Vagina (tissue), 2 donors: ENCODE measurements at regions not wholly inside any gene's neighbourhood (a gene's known extent, or its start where the extent isn't known, plus 50 kb on each side); places are given as distances from the start of the nearest gene placed in this dataset.
"Not testable (repeated sequence)": the region's sequence is repeated elsewhere in the genome, so short reads cannot be mapped to it uniquely, and the experiment has no call there.

Source experiments
- DNase-seq, 2 donors: peaks; one replicate each; pipeline ENCODE4 v3.0.0-alpha.2; 2017; ENCODE audit errors: extremely low spot score in 2 of 2
- H3K27ac ChIP-seq: fragments of 200-600 bp; sonication (generic); one replicate; pipeline ENCODE4 v1.5.1; 2019
- H3K27me3 ChIP-seq: fragments of 200-600 bp; sonication (generic); one replicate; pipeline ENCODE4 v1.5.1; 2019
- H3K36me3 ChIP-seq, 2 donors: fragments of 200-600 bp; sonication (generic); one replicate each; pipeline ENCODE4 v1.5.1; 2017 to 2019
- H3K4me1 ChIP-seq: fragments of 200-600 bp; sonication (generic); one replicate; pipeline ENCODE4 v1.5.1; 2019
- H3K4me3 ChIP-seq, 2 donors: fragments of 200-600 bp; sonication (generic); 1 replicate in 1 of 2; 2 replicates in 1 of 2; pipeline ENCODE4 v1.5.1; 2016 to 2019
- H3K9me3 ChIP-seq: fragments of 200-600 bp; sonication (generic); one replicate; pipeline ENCODE4 v1.5.1; 2019
- CTCF ChIP-seq, 3 experiments: fragments of 450-650 bp in 2 of 3; fragments of 200-600 bp in 1 of 3; sonication (generic) in 1 of 3; IDR thresholded peaks; one replicate each; pipeline ENCODE4 v1.5.1; 2017 to 2019; ENCODE audit warnings: antibody characterized with exemption in 3 of 3, mild to moderate bottlenecking in 2 of 3, moderate library complexity in 2 of 3
- POLR2A ChIP-seq, 2 donors: fragments of 450-650 bp; IDR thresholded peaks; one replicate each; pipeline ENCODE4 v1.6.1; 2017; ENCODE audit warnings: antibody characterized with exemption in 2 of 2, mild to moderate bottlenecking in 2 of 2, moderate library complexity in 2 of 2
- POLR2AphosphoS5 ChIP-seq, 2 donors: sonication (generic); formaldehyde crosslinking; IDR thresholded peaks; one replicate each; pipeline ENCODE4 v1.9.0; 2017; ENCODE audit warnings: antibody characterized with exemption in 2 of 2, mild to moderate bottlenecking in 2 of 2, low read depth in 1 of 2; ENCODE audit not compliant: insufficient read depth in 1 of 2
- intact Hi-C: fragments of 100-400 bp; cut with DNase I; formaldehyde crosslinking; loops from one replicate; pipeline ENCODE4 v1.15.1; 2023

GRCh38 chr9:102714184-102714583 lies 280.9 kb upstream of the CYLC2 start:
- H3K4me1 ChIP-seq = no peaks in the 10 kb centered on the region
- TF ChIP-seq POLR2A (IDR thresholded peaks at IDR 0.05) (no peak), POLR2AphosphoS5 (IDR thresholded peaks at IDR 0.05; ENCODE audit: insufficient read depth in 1 of 2, low read depth in 1 of 2) (no peak)
- H3K27ac ChIP-seq = no peak overlapping the region
- DNase-seq = no peak
- H3K27me3 ChIP-seq = no peaks in the 10 kb centered on the region
- H3K4me3 ChIP-seq = no peak overlapping the region
- intact Hi-C loops = no loop called here
- H3K9me3 ChIP-seq = no peaks in the 10 kb centered on the region
- no peaks in the 10 kb centered on the region for H3K36me3 ChIP-seq

- H3K4me1 ChIP-seq, H3K9me3 ChIP-seq, H3K36me3 ChIP-seq, H3K27me3 ChIP-seq, intact Hi-C loops, H3K4me3 ChIP-seq, H3K27ac ChIP-seq, DNase-seq: not testable (repeated sequence)
Observed at GRCh38 chr9:102712910-102713309, 282.2 kb upstream of the CYLC2 start.

GRCh38 chr9:102700936-102701335 lies 294.2 kb upstream of the CYLC2 start:
- Histone ChIP-seq H3K36me3 (no peaks in the 10 kb centered on the region), H3K27ac (no peak overlapping the region), H3K27me3 (no peaks in the 10 kb centered on the region), H3K4me3 (no peak overlapping the region), H3K4me1 (no peaks in the 10 kb centered on the region), H3K9me3 (no peaks in the 10 kb centered on the region)
- intact Hi-C loops = no loop called here
- TF ChIP-seq POLR2AphosphoS5 (IDR thresholded peaks at IDR 0.05; ENCODE audit: insufficient read depth in 1 of 2, low read depth in 1 of 2) = no peak
- TF ChIP-seq POLR2A (IDR thresholded peaks at IDR 0.05) = no peak
- TF ChIP-seq CTCF (IDR thresholded peaks at IDR 0.05) = no peak
- no peak for DNase-seq

GRCh38 chr9:102669220-102669619 lies 325.9 kb upstream of the CYLC2 start:
- TF ChIP-seq CTCF (IDR thresholded peaks at IDR 0.05) = no peak
- no peak for TF ChIP-seq POLR2AphosphoS5 (IDR thresholded peaks at IDR 0.05; ENCODE audit: insufficient read depth in 1 of 2, low read depth in 1 of 2)
- TF ChIP-seq POLR2A (IDR thresholded peaks at IDR 0.05) = no peak
- Histone ChIP-seq H3K27me3 (no peaks in the 10 kb centered on the region), H3K9me3 (no peaks in the 10 kb centered on the region), H3K4me3 (no peak overlapping the region), H3K27ac (no peak overlapping the region), H3K36me3 (no peaks in the 10 kb centered on the region), H3K4me1 (no peaks in the 10 kb centered on the region)
- intact Hi-C loops = no loop called here
- no peak for DNase-seq

- intact Hi-C loops = no loop called here
- no peak for DNase-seq
- TF ChIP-seq CTCF (IDR thresholded peaks at IDR 0.05) (no peak), POLR2A (IDR thresholded peaks at IDR 0.05) (no peak), POLR2AphosphoS5 (IDR thresholded peaks at IDR 0.05; ENCODE audit: insufficient read depth in 1 of 2, low read depth in 1 of 2) (no peak)
- no peaks in the 10 kb centered on the region for H3K27me3 ChIP-seq
- no peak overlapping the region for H3K4me3 ChIP-seq
- no peaks in the 10 kb centered on the region for H3K36me3 ChIP-seq
- H3K4me1 ChIP-seq = no peaks in the 10 kb centered on the region
- no peaks in the 10 kb centered on the region for H3K9me3 ChIP-seq
- H3K27ac ChIP-seq = no peak overlapping the region
Observed at GRCh38 chr9:102652471-102652870, 342.7 kb upstream of the CYLC2 start.

- no peak for TF ChIP-seq CTCF (IDR thresholded peaks at IDR 0.05)
- TF ChIP-seq POLR2A (IDR thresholded peaks at IDR 0.05) = no peak
- no peak for TF ChIP-seq POLR2AphosphoS5 (IDR thresholded peaks at IDR 0.05; ENCODE audit: insufficient read depth in 1 of 2, low read depth in 1 of 2)
- H3K36me3 ChIP-seq = no peaks in the 10 kb centered on the region
Observed at GRCh38 chr9:102650896-102651295, 344.2 kb upstream of the CYLC2 start.

More at GRCh38 chr9:102650896-102651295, 344.2 kb upstream of the CYLC2 start:
- Histone ChIP-seq H3K27me3 (no peaks in the 10 kb centered on the region), H3K4me3 (no peak overlapping the region), H3K9me3 (no peaks in the 10 kb centered on the region), H3K27ac (no peak overlapping the region), H3K4me1 (no peaks in the 10 kb centered on the region)
- intact Hi-C loops = no loop called here
- no peak for DNase-seq
